ENCODE measurements at regions not wholly inside any gene's neighbourhood (a gene's known extent, or its start where the extent isn't known, plus 50 kb on each side); places are given as distances from the start of the nearest gene placed in this dataset.
A peak's percentile ranks its signal among the peaks of the same experiment; 100 is the strongest.

DNA sequence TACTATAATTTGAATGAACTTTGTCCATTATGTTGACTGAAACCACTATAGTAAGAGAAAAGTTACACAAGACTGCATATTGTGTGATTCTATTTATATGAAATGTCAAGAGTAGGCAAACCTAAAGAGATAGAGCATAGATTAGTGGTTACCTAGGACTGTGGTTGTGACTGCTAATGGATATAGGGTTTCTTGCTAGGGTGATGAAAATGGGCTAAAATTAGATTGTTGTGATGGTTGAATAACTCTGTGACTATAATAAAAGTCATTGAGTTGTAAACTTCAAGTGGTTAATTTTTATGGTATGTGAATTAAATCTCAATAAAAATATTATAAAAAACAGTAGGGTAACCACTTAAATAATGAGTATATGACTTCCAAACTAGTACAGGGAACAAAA lies 142.9 kb upstream of the AHR start:
- ChIA-PET POLR2A (no interaction called here), CTCF (ENCODE audit: low intra/inter-chr PET ratio, low total read pairs) (no interaction called here)
- Histone ChIP-seq H4K20me1 (ENCODE audit: insufficient read depth, low read length) (no peaks in the 10 kb centered on the region), H3K9ac (ENCODE audit: insufficient read depth, low read depth, low read length) (no peak overlapping the region), H3K4me1 (ENCODE audit: insufficient read depth, low read length) (peaks cover 6% of the 10 kb centered on the region), H3K79me2 (ENCODE audit: insufficient read depth, low read length) (no peaks in the 10 kb centered on the region), H3K4me3 (replicated peaks in 1 of 3; ENCODE audit: insufficient read depth in 1 of 3, low read depth in 2 of 3, low read length in 3 of 3) (no peak overlapping the region), H3K36me3 (replicated peaks in 1 of 2; ENCODE audit: control insufficient read depth in 1 of 2, insufficient read depth in 2 of 2, low read length in 2 of 2) (no peaks in the 10 kb centered on the region), H3K27me3 (ENCODE audit: control insufficient read depth in 1 of 2, insufficient read depth in 2 of 2, low read length in 2 of 2) (no peaks in the 10 kb centered on the region), H3K9me3 (ENCODE audit: low read length) (no peaks in the 10 kb centered on the region), H2AFZ (ENCODE audit: low read length) (no peak overlapping the region), H3K4me2 (ENCODE audit: low read depth, low read length) (no peak overlapping the region), H3K27ac (ENCODE audit: extremely low read length, insufficient read depth, low read length) (no peak overlapping the region)
- no peak for FAIRE-seq
- TF ChIP-seq ZNF558 (CRISPR knock-in tag; IDR thresholded peaks at IDR 0.05; ENCODE audit: borderline replicate concordance) = no peak
- no peak for TF ChIP-seq HNRNPLL (IDR thresholded peaks at IDR 0.05; ENCODE audit: low read depth, low read length, poor library complexity, severe bottlenecking)
- TF ChIP-seq ZNF232 (CRISPR knock-in tag; IDR thresholded peaks at IDR 0.05; ENCODE audit: borderline replicate concordance) = no peak
- no peak for TF ChIP-seq ZNF432 (CRISPR knock-in tag; IDR thresholded peaks at IDR 0.05; ENCODE audit: borderline replicate concordance)
- no peak for TF ChIP-seq CBFB (CRISPR knock-in tag; IDR thresholded peaks at IDR 0.05)
- BruUV-seq (replicated peaks) = no TSS peak
- no peak for ATAC-seq
- intact Hi-C loops (cut with micrococcal nuclease; ENCODE audit: unreplicated experiment) (no loop called here), in situ Hi-C loops (cut with HindIII; ENCODE audit: extremely low pct_ligation_motif_present, low pct_unique_long_range_greater_than_20kb) (no loop called here)
- no peak for DNase-seq (ENCODE audit: low spot score)

DNA sequence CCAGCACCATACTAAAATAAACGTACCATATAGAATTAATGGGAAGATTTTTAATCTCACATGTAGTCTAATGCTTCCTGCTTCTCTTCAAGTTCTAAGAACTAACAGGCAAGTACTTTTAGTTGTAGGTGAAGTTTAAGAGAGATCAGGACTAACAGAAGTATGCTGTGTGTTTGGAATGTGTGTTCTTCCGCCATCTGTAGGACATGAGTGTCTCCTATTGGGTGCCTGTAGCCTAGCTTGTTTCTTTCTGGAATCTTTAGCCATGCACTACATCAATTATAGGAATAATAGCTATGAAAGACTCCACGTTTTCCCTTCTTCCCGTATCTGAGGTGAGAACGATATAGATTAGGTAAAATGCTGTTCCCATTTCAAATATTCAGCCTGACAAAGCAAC lies 140.2 kb upstream of the AHR start:
- Histone ChIP-seq H4K20me1 (ENCODE audit: insufficient read depth, low read length) (no peaks in the 10 kb centered on the region), H3K9ac (ENCODE audit: insufficient read depth, low read depth, low read length) (no peak overlapping the region), H3K4me1 (ENCODE audit: insufficient read depth, low read length) (peaks cover 10% of the 10 kb centered on the region), H3K4me2 (ENCODE audit: low read depth, low read length) (no peak overlapping the region), H3K4me3 (replicated peaks in 1 of 3; ENCODE audit: insufficient read depth in 1 of 3, low read depth in 2 of 3, low read length in 3 of 3) (no peak overlapping the region), H2AFZ (ENCODE audit: low read length) (no peak overlapping the region), H3K36me3 (replicated peaks in 1 of 2; ENCODE audit: control insufficient read depth in 1 of 2, insufficient read depth in 2 of 2, low read length in 2 of 2) (no peaks in the 10 kb centered on the region), H3K79me2 (ENCODE audit: insufficient read depth, low read length) (no peaks in the 10 kb centered on the region), H3K27me3 (ENCODE audit: control insufficient read depth in 1 of 2, insufficient read depth in 2 of 2, low read length in 2 of 2) (no peaks in the 10 kb centered on the region), H3K9me3 (ENCODE audit: low read length) (no peaks in the 10 kb centered on the region), H3K27ac (ENCODE audit: extremely low read length, insufficient read depth, low read length) (no peak overlapping the region)
- DNase-seq (ENCODE audit: low spot score) (peak; percentile 13), FAIRE-seq (no peak), ATAC-seq (peak; percentile 58; the same call in 2 of the 3 replicates)
- CTCF ChIA-PET (ENCODE audit: low intra/inter-chr PET ratio, low total read pairs) = no interaction called here
- in situ Hi-C loops (cut with HindIII; ENCODE audit: extremely low pct_ligation_motif_present, low pct_unique_long_range_greater_than_20kb) (no loop called here), intact Hi-C loops (cut with micrococcal nuclease; ENCODE audit: unreplicated experiment) (no loop called here)
- no TSS peak for BruUV-seq (replicated peaks)
- WGBS (ENCODE audit: low lambda C conversion rate) = 92% methylated on average over 5 of the region's 5 CpGs
- POLR2A ChIA-PET = no interaction called here
- TF ChIP-seq SUZ12 (IDR thresholded peaks at IDR 0.05; ENCODE audit: low read depth, low read length) (no peak), SMC3 (IDR thresholded peaks at IDR 0.05; ENCODE audit: low read length) (peak; percentile 5; the same call in 1 of the 2 replicates), MTF2 (CRISPR knock-in tag; IDR thresholded peaks at IDR 0.05; ENCODE audit: borderline replicate concordance) (no peak), ZNF441 (CRISPR knock-in tag; IDR thresholded peaks at IDR 0.05; ENCODE audit: borderline replicate concordance) (no peak), PRPF4 (IDR thresholded peaks at IDR 0.05; ENCODE audit: low read depth, low read length, poor library complexity, severe bottlenecking) (no peak), ZNF382 (CRISPR knock-in tag; IDR thresholded peaks at IDR 0.05; ENCODE audit: borderline replicate concordance) (no peak)
- TF ChIP-seq, protein P1, sequence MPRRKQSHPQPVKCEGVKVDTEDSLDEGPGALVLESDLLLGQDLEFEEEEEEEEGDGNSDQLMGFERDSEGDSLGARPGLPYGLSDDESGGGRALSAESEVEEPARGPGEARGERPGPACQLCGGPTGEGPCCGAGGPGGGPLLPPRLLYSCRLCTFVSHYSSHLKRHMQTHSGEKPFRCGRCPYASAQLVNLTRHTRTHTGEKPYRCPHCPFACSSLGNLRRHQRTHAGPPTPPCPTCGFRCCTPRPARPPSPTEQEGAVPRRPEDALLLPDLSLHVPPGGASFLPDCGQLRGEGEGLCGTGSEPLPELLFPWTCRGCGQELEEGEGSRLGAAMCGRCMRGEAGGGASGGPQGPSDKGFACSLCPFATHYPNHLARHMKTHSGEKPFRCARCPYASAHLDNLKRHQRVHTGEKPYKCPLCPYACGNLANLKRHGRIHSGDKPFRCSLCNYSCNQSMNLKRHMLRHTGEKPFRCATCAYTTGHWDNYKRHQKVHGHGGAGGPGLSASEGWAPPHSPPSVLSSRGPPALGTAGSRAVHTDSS (CRISPR knock-in tag; conservative IDR thresholded peaks at IDR 0.05) = no peak
- TF ChIP-seq, protein P2, sequence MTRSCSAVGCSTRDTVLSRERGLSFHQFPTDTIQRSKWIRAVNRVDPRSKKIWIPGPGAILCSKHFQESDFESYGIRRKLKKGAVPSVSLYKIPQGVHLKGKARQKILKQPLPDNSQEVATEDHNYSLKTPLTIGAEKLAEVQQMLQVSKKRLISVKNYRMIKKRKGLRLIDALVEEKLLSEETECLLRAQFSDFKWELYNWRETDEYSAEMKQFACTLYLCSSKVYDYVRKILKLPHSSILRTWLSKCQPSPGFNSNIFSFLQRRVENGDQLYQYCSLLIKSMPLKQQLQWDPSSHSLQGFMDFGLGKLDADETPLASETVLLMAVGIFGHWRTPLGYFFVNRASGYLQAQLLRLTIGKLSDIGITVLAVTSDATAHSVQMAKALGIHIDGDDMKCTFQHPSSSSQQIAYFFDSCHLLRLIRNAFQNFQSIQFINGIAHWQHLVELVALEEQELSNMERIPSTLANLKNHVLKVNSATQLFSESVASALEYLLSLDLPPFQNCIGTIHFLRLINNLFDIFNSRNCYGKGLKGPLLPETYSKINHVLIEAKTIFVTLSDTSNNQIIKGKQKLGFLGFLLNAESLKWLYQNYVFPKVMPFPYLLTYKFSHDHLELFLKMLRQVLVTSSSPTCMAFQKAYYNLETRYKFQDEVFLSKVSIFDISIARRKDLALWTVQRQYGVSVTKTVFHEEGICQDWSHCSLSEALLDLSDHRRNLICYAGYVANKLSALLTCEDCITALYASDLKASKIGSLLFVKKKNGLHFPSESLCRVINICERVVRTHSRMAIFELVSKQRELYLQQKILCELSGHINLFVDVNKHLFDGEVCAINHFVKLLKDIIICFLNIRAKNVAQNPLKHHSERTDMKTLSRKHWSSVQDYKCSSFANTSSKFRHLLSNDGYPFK (CRISPR knock-in tag; IDR thresholded peaks at IDR 0.05; ENCODE audit: borderline replicate concordance) = no peak

Measured in HepG2 (cell line).